IgD-negative memory B cell (primary cell): ENCODE measurements at regions not wholly inside any gene's neighbourhood (a gene's known extent, or its start where the extent isn't known, plus 50 kb on each side); places are given as distances from the start of the nearest gene placed in this dataset.

ENCODE experiments used
- H3K27ac Mint-ChIP-seq, 3 donors: one replicate each; pipeline ENCODE4 v1.8.0; 2020 to 2022; ENCODE audit warnings: mild to moderate bottlenecking in 3 of 3, mixed read lengths in 3 of 3, moderate library complexity in 1 of 3
- H3K27me3 Mint-ChIP-seq: one replicate; pipeline ENCODE4 v1.8.0; 2021; ENCODE audit warnings: mixed read lengths
- H3K36me3 Mint-ChIP-seq: one replicate; pipeline ENCODE4 v1.8.0; 2020; ENCODE audit warnings: mild to moderate bottlenecking, mixed read lengths
- H3K4me1 Mint-ChIP-seq, 3 donors: one replicate each; pipeline ENCODE4 v1.8.0; 2020 to 2022; ENCODE audit warnings: mixed read lengths in 3 of 3, mild to moderate bottlenecking in 1 of 3
- H3K4me3 Mint-ChIP-seq, 4 donors: one replicate each; pipeline ENCODE4 v1.8.0; 2020 to 2022; ENCODE audit warnings: mild to moderate bottlenecking in 4 of 4, mixed read lengths in 4 of 4, moderate library complexity in 3 of 4
- H3K9me3 Mint-ChIP-seq, 3 donors: one replicate each; pipeline ENCODE4 v1.8.0; 2020 to 2021; ENCODE audit warnings: mixed read lengths in 3 of 3, mild to moderate bottlenecking in 1 of 3

DNA sequence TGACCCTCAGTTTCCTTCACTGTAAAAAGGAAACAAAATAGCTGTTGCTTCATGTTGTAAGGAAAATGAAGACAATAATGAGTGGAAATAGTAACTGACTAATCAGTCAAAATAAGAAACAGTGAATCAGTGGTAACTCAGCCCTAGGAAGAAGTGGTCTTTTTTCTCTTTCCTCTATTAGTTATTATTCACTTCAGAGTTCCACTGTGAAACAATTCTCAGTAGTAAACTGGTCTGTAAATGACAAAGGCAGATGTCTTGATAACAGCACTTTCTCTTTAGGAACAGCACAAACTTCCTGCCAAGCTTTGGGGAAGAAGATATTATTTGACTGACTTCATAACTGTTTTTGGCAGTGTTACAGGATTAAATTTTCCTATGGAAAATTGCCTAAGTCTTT is 600.5 kb upstream of the KLHL1 start:
- H3K27me3 Mint-ChIP-seq, result no peaks in the 10 kb centered on the region
- peaks cover 2 to 6% (median 5%) of the 10 kb centered on the region in 3 donors for H3K9me3 Mint-ChIP-seq
- H3K4me1 Mint-ChIP-seq, result no peaks in the 10 kb centered on the region

DNA sequence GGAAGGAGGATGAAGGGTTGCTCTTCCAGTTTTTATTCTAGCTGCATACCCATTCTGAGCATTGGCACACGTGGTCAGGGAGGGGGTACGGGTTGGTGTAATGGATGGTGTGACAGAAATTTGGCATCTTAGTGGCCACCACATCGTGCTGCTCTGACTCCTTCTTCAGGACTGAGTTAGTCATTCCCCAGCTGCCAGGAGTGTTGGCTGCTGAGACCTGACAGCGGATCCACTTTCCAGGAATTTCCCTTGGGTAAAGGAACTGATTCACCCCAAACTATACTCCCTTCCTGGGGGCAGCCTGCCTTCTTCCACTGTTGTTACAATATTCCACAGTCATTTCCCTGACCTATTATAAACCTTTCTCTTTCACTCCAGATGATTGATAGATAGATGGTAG is 595.5 kb upstream of the KLHL1 start:
- Mint-ChIP-seq H3K9me3 (peaks cover 0 to 4% (median 4%) of the 10 kb centered on the region in 3 donors), H3K4me1 (no peaks in the 10 kb centered on the region), H3K4me3 (no peak overlapping the region), H3K27me3 (no peaks in the 10 kb centered on the region), H3K27ac (no peak overlapping the region), H3K36me3 (no peaks in the 10 kb centered on the region)

More for the DNA sequence above, 600.5 kb upstream of the KLHL1 start:
- Mint-ChIP-seq H3K4me3 (no peak overlapping the region), H3K36me3 (no peaks in the 10 kb centered on the region), H3K27ac (no peak overlapping the region)

DNA sequence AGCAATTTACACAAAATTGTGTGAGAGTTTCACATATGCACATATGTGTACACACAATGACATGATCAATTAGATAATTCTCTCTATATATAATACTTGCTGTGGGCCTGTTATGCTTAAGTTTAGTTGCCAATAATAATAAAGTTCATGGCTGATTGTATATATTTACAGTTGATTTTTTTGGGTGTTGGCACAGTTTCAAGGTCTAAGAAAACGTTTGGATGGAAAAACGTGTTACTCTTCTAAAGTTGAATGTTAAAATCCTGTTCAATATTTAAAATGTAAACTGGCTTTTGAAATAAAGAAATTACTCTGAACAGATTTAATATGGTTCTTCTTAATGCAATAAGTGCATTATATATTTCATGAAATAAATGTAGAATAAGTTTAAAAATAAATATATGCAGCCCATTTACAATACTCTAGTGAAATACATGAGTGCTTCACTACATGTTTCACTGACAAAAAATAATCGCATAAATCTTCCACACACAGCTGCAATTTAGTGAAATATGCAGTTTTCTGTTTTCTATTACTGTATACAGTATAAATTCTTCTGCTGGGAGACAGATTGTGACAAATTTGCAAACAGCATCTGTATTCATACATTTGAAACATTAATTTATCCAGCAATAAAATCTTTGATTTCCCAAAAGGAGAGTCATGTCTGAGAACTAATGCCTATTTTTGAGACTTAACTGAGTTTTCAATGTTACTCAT is 586.9 kb upstream of the KLHL1 start:
- H3K9me3 Mint-ChIP-seq, result peaks cover 0 to 14% (median 4%) of the 10 kb centered on the region in 3 donors
- H3K27ac Mint-ChIP-seq, result no peak overlapping the region
- H3K36me3 Mint-ChIP-seq, result no peaks in the 10 kb centered on the region
- no peaks in the 10 kb centered on the region for H3K27me3 Mint-ChIP-seq
- no peaks in the 10 kb centered on the region for H3K4me1 Mint-ChIP-seq
- H3K4me3 Mint-ChIP-seq, result no peak overlapping the region

DNA sequence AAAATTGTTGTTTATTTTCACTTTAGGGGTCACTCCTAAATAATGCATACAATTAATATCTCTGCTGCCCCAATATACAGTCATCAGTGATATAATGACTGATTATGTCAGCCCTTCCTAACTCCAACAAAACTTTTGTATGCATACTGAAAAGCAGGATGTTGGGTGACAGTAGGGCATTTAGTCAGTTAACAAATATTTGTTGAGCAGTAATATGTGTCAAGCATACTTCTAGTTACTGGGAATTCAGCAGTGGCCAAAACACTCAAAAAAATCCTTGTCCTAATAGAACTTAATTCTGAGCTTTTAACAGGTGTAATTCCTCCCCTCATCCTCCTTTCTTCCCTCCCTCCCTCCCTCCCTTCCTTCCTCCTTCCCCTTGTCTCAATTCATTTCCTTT is 560.7 kb upstream of the KLHL1 start:
- Mint-ChIP-seq H3K27me3 (no peaks in the 10 kb centered on the region), H3K4me3 (no peak overlapping the region), H3K36me3 (no peaks in the 10 kb centered on the region), H3K9me3 (peaks cover 0 to 4% (median 0%) of the 10 kb centered on the region in 3 donors), H3K27ac (no peak overlapping the region), H3K4me1 (peaks cover 0 to 1% (median 0%) of the 10 kb centered on the region in 3 donors)

DNA sequence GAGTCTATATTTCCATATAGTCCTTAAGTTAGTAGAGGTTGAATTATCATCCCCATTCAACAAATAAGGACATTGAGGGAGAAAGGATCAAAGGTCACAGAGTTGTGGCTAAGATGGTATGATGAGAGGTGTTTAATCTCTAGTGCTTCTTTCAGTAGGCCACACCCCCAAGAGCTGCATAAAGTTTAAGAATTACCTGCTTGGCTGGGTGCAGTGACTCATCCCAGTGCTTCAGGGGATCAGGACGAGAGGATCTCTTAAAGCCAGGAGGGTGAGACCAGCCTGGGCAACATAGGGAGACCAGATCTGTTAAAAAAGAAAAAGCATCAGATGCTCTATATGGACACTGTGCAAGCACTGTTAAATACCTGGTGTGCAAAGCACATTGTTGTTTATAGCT is 560.0 kb upstream of the KLHL1 start:
- H3K27me3 Mint-ChIP-seq, result no peaks in the 10 kb centered on the region
- no peaks in the 10 kb centered on the region for H3K36me3 Mint-ChIP-seq
- H3K4me3 Mint-ChIP-seq, result no peak overlapping the region
- no peak overlapping the region for H3K27ac Mint-ChIP-seq
- H3K9me3 Mint-ChIP-seq, result peaks cover 0 to 2% (median 0%) of the 10 kb centered on the region in 3 donors
- peaks cover 0 to 1% (median 0%) of the 10 kb centered on the region in 3 donors for H3K4me1 Mint-ChIP-seq

DNA sequence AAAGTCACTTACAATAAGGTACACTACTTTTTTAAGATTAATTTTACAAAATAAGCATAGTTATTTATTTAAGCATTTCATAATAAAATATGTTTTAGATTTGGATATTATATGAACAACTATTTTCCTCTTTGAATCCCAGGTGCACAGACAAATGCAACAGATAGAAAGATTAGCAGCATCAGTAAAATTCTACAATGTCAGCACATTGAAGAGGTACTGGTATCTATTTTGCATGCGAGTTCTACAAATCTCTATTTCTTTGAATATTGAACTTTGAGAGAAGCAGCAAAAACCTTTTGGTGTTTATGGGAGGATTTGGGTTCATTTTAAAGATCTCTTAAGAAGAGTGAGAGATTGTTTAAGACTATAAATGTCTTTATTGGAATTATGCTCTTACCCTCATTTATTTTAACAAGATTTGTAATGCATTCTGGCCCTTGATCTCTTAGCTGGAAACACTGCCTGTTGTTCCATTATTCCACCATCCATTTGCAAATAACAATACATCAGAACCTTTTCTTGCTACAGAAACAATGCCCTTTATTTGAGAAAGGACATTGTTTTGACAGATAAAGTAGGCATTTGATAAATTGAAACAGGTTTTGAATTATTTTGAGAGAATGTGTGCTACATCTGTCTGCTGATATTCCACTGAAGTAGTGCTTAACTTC is 558.8 kb upstream of the KLHL1 start:
- Mint-ChIP-seq H3K27me3 (no peaks in the 10 kb centered on the region), H3K4me3 (no peak overlapping the region), H3K4me1 (peaks cover 0 to 1% (median 0%) of the 10 kb centered on the region in 3 donors), H3K9me3 (peaks cover 0 to under 1% (median 0%) of the 10 kb centered on the region in 3 donors), H3K36me3 (no peaks in the 10 kb centered on the region), H3K27ac (no peak overlapping the region)

DNA sequence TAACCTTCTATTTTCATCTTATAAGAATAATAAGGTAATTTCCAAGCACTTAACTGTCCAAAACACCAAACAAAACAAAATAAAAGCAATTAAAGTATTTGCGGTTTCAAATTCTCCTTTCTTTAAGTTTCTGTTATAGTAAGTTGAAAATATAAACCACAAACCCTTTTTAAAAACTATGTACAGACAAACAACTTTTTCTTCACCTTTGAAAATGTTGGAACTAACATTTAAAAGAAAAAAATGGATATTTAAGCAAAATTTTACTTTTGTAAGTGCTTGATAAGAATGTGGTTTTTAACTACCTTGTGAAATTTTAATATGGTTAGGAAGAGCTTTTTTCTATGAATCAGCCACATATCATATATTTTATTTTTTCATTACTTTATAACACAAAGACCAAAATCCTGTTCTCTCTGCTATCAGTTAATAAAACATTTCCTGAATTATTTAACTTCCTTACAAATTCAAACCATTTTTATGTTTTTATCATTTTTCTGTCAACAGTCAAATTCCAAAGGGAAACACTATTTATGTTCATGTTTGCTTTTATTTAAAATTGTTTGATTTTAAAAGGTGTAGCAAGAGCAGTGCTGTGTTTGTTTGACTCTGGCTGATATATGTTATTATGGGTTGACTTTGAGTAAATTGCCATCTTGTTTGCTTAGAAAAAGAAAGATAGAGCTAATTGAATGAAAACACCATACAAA is 554.1 kb upstream of the KLHL1 start:
- H3K4me3 Mint-ChIP-seq, result no peak overlapping the region
- H3K36me3 Mint-ChIP-seq, result no peaks in the 10 kb centered on the region
- peaks cover 0 to 1% (median 0%) of the 10 kb centered on the region in 3 donors for H3K4me1 Mint-ChIP-seq
- no peak overlapping the region for H3K27ac Mint-ChIP-seq
- no peaks in the 10 kb centered on the region for H3K9me3 Mint-ChIP-seq
- no peaks in the 10 kb centered on the region for H3K27me3 Mint-ChIP-seq

DNA sequence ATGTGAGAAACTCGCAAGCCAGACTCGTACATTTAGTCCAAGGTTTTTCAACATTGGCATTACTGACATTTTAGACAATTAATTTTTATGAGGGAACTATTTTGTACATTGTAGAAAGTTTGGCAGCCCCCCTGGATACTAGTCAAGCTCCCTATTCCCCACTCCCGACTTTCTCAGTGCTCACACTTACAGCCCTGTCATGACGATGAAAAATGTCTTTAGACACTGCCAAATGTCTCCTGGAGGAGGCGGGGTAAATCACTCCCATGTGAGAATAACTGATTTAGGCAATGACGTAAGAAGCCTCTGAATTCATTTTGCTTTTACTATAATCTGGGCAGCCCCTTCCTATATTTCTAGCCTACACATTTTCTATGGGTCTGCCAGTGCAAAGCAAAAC is 535.8 kb upstream of the KLHL1 start:
- Mint-ChIP-seq H3K4me3 (no peak overlapping the region), H3K27ac (no peak overlapping the region), H3K9me3 (peaks cover 0 to 6% (median 2%) of the 10 kb centered on the region in 3 donors), H3K27me3 (no peaks in the 10 kb centered on the region), H3K36me3 (no peaks in the 10 kb centered on the region), H3K4me1 (no peaks in the 10 kb centered on the region)

DNA sequence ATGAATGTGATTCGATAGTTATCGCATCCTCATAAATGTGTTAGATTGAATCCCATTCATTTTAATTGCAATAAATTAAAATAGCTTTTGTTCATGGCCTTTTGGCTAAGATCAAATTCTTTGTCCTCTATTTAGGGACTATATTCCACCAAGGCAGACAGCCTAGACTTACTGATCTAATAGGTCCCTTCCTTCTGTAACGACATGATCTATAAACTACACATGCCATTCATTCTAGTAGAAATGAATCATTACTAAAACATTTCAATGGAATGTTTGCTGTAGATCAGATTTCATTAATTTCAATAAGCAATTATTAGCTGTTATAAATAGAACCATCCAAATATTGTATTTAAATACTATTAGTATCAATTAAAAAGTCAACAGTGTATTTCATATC is 526.6 kb upstream of the KLHL1 start:
- Mint-ChIP-seq H3K27me3 (no peaks in the 10 kb centered on the region), H3K4me1 (no peaks in the 10 kb centered on the region), H3K4me3 (no peak overlapping the region), H3K9me3 (peaks cover 0 to 3% (median 2%) of the 10 kb centered on the region in 3 donors), H3K36me3 (no peaks in the 10 kb centered on the region), H3K27ac (no peak overlapping the region)

DNA sequence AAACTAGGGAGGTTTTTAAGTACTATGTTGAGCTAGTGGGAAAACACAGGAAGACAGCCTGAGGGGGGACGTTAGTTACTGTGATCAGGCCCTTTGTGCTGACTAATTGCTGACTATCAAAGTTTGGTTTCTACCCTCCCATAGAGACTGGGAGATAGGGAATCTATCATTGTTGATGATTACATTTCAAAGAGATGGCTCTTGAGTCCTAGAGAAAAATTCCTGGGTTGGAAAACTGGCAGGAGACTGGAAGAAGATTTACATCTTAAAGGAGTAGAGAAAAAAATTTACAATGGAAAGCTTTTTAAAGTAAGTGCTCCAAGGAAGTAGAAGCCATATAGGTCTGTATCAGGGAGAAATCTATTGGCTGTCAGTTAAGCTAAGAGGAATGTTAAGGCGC is 522.0 kb upstream of the KLHL1 start:
- Mint-ChIP-seq H3K4me3 (no peak overlapping the region), H3K36me3 (no peaks in the 10 kb centered on the region), H3K27ac (no peak overlapping the region), H3K27me3 (no peaks in the 10 kb centered on the region), H3K9me3 (peaks cover 0 to 2% (median 0%) of the 10 kb centered on the region in 3 donors), H3K4me1 (no peaks in the 10 kb centered on the region)

DNA sequence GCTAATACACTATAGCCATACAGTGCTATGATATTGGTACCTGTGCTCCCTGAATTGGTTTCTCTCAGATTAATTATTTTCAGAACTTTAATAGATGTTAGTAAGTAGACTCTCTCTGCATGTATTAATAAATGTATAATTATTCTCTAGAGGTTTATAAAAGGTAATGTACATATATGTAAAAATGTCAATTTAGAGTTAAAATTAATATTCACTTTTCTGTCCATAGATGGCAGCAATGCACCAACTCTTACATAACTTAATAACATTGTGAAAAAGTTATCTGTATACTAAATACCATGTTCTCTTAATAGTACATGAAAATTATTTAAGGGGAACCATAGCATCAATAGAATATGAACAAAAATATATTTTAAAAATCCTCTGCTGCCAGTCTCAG is 515.0 kb upstream of the KLHL1 start:
- peaks cover 0 to 4% (median 0%) of the 10 kb centered on the region in 3 donors for H3K9me3 Mint-ChIP-seq
- no peaks in the 10 kb centered on the region for H3K36me3 Mint-ChIP-seq
- H3K27me3 Mint-ChIP-seq, result no peaks in the 10 kb centered on the region
- no peak overlapping the region for H3K27ac Mint-ChIP-seq
- H3K4me1 Mint-ChIP-seq, result no peaks in the 10 kb centered on the region
- no peak overlapping the region for H3K4me3 Mint-ChIP-seq

DNA sequence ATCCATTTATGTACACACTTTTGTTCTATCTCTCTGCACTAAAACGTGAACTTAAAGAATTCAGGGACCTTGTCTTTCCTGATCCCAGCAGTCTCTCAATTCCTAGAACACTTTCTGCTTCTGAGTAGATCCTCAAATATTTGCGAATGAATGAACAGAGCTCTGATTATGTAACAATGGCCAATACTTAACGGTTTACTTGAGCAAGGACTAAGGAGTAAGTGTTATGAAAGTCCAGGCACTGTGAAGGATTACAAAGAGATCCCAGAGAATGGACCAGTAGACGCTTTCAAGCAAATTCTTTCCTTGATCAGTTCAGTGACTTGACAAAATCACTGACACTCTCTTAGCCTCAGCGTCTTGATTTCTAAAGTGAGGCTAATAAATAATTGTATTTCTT is 514.5 kb upstream of the KLHL1 start:
- no peaks in the 10 kb centered on the region for H3K36me3 Mint-ChIP-seq
- no peak overlapping the region for H3K4me3 Mint-ChIP-seq
- H3K27me3 Mint-ChIP-seq, result no peaks in the 10 kb centered on the region
- H3K4me1 Mint-ChIP-seq, result no peaks in the 10 kb centered on the region
- H3K9me3 Mint-ChIP-seq, result peaks cover 0 to 4% (median 0%) of the 10 kb centered on the region in 3 donors
- no peak overlapping the region for H3K27ac Mint-ChIP-seq

DNA sequence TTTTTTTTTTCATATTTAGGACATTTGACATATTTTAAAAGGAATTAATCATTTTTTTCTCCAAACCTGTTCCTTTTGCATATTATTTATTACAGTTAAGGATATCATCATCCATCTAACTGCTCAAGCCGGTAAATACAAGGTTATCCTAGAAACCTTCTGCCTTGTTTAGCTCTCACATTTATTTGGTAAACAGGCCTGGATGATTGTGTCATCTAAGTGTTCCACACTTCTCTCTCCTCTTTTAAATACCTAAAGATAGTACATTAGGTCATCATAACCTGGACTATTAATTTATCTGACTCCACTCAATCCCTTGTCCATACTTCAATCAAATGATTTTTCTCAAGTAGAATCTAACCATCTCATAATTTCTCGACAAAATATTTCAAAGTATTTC is 511.7 kb upstream of the KLHL1 start:
- H3K4me1 Mint-ChIP-seq, result no peaks in the 10 kb centered on the region
- H3K27ac Mint-ChIP-seq, result no peak overlapping the region
- no peaks in the 10 kb centered on the region for H3K36me3 Mint-ChIP-seq
- no peak overlapping the region for H3K4me3 Mint-ChIP-seq
- peaks cover 0 to 4% (median 0%) of the 10 kb centered on the region in 3 donors for H3K9me3 Mint-ChIP-seq
- H3K27me3 Mint-ChIP-seq, result no peaks in the 10 kb centered on the region

DNA sequence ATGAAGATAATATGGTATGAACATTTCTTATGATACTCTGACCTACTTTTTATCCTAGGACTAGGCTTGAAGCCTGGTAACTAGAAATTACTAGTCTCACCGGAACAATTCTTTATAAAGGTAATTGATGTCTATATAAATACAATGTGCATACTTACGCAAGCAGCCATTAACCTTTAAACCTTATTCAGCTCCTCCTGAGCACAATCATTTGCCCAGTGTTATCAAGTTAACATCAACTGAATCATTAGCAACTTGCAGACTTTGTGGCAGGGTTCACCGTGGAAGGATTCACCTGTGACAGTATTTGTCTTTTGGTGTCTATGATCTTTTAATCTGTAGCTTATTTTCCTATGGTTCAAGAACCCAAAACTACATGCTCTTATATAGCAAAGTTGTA is 508.6 kb upstream of the KLHL1 start:
- no peaks in the 10 kb centered on the region for H3K4me1 Mint-ChIP-seq
- H3K36me3 Mint-ChIP-seq, result no peaks in the 10 kb centered on the region
- H3K4me3 Mint-ChIP-seq, result no peak overlapping the region
- H3K9me3 Mint-ChIP-seq, result peaks cover 0 to 5% (median 0%) of the 10 kb centered on the region in 3 donors
- H3K27ac Mint-ChIP-seq, result no peak overlapping the region
- no peaks in the 10 kb centered on the region for H3K27me3 Mint-ChIP-seq

DNA sequence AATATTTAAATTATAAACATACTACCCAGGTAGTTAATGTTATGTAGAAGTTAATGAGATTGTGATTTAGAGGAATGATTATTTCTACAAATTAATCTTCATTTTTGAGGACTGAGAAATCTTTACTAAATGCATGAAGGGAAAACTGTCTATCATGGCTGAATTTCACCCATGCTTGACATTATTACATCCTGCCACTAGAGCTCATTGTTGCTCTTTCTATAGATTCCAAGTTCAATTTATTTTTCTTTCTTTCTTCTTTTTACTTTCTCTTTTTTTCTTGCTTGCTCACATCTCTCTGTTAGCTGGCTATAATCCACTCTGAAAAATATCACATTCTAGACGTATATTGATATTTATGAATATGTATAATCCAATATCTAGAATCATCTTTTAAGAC is 505.0 kb upstream of the KLHL1 start:
- Mint-ChIP-seq H3K27me3 (no peaks in the 10 kb centered on the region), H3K4me3 (no peak overlapping the region), H3K4me1 (no peaks in the 10 kb centered on the region), H3K9me3 (peaks cover 0 to 4% (median 0%) of the 10 kb centered on the region in 3 donors), H3K36me3 (no peaks in the 10 kb centered on the region), H3K27ac (no peak overlapping the region)
